IPS-20b (cell line): ENCODE measurements at regions not wholly inside any gene's neighbourhood (a gene's known extent, or its start where the extent isn't known, plus 50 kb on each side); places are given as distances from the start of the nearest gene placed in this dataset.

Source experiments
- H3K27ac ChIP-seq: one replicate; pipeline ENCODE4 v1.5.1; 2013; ENCODE audit warnings: low read length
- H3K27me3 ChIP-seq: 2 replicates; pipeline ENCODE4 v1.6.1; 2013; ENCODE audit warnings: mild to moderate bottlenecking, low read length, inconsistent platforms; ENCODE audit not compliant: insufficient read depth
- H3K36me3 ChIP-seq: 2 replicates; pipeline ENCODE4 v1.6.1; 2013; ENCODE audit warnings: low read depth, mild to moderate bottlenecking, inconsistent platforms, low read length, moderate library complexity; ENCODE audit not compliant: insufficient read depth
- H3K4me1 ChIP-seq: 2 replicates; pipeline ENCODE4 v1.6.1; 2013; ENCODE audit warnings: mild to moderate bottlenecking, control low read depth, inconsistent platforms, low read length, moderate library complexity; ENCODE audit not compliant: insufficient read depth
- H3K4me3 ChIP-seq: 2 replicates; pipeline ENCODE4 v1.5.1; 2013; ENCODE audit warnings: mild to moderate bottlenecking, low read length, inconsistent platforms
- H3K9ac ChIP-seq: 2 replicates; pipeline ENCODE4 v1.6.1; 2013; ENCODE audit warnings: low read depth, mild to moderate bottlenecking, inconsistent platforms, low read length, moderate library complexity
- H3K9me3 ChIP-seq: 2 replicates; pipeline ENCODE4 v1.6.1; 2013; ENCODE audit warnings: mild to moderate bottlenecking, low read depth, low read length, inconsistent platforms; ENCODE audit not compliant: insufficient read depth

DNA sequence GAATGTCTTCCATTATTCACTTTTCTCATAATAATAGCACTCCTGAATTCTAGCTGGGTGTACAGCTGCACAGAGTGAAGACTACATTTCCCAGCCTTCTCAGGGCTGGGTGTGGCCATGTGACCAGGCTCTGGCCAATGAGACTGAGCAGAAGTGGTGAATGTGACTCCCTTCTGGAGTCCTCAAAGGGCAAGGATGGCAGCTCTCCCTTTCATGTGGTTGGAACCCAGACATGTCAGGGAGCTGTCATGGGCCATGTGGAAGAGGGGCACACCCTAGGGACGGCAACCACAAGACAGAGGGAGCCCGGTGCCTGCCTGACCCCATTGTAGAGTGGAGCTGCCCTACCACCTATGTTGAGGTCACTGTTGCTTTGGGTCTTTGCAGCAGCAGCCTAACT is 312.8 kb upstream of the SULF2 start:
- Histone ChIP-seq H3K9ac (no peak overlapping the region), H3K4me3 (no peak overlapping the region), H3K27me3 (no peaks in the 10 kb centered on the region), H3K36me3 (no peaks in the 10 kb centered on the region), H3K27ac (no peak overlapping the region), H3K4me1 (no peaks in the 10 kb centered on the region), H3K9me3 (no peaks in the 10 kb centered on the region)

DNA sequence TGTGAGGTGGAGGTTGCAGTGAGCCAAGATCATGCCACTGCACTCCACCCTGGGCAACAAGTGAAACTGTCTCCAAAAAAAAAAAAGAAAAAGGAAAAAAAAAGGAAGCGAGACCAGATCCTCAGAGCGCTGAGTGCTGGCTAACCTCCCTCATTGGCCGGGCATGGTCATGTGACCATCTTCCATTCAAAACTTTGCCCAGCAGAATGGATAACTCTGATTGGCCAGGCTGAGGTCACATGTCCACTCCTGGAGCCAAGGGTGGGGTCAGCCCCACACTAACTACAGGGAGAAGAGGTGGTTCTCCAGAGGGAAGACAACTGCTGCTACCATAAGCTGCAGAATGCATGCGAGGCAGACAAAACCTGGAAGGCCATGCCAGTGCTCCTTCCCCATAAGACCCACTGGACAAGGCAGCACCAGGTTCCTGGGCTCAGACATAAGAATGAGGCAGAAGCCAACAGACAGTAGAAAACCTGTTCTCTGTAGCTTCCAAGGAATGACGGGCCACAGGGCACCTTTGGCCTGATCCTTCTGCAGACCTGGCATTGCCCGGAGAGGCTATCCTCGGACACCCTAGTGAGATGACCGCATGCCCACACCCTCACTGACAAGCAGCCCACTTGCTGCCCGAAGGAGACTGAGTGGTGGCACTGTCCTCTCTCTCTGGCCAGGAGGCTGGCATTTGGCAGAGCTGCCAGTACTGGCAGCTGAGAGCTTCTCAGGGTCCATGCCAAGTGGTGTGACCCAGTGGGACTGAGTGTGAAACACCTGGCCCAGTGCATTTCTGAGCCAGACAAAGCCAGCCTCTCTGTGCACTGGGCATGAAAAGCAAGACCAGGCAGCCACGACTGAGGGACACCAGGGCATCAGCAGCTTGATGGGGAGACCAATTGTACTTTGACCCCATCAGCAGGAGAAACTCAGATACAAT is 311.9 kb upstream of the SULF2 start:
- H3K9me3 ChIP-seq: no peaks in the 10 kb centered on the region
- H3K4me3 ChIP-seq: no peak overlapping the region
- no peaks in the 10 kb centered on the region for H3K27me3 ChIP-seq
- H3K36me3 ChIP-seq: no peaks in the 10 kb centered on the region
- no peak overlapping the region for H3K27ac ChIP-seq
- no peak overlapping the region for H3K9ac ChIP-seq
- no peaks in the 10 kb centered on the region for H3K4me1 ChIP-seq

DNA sequence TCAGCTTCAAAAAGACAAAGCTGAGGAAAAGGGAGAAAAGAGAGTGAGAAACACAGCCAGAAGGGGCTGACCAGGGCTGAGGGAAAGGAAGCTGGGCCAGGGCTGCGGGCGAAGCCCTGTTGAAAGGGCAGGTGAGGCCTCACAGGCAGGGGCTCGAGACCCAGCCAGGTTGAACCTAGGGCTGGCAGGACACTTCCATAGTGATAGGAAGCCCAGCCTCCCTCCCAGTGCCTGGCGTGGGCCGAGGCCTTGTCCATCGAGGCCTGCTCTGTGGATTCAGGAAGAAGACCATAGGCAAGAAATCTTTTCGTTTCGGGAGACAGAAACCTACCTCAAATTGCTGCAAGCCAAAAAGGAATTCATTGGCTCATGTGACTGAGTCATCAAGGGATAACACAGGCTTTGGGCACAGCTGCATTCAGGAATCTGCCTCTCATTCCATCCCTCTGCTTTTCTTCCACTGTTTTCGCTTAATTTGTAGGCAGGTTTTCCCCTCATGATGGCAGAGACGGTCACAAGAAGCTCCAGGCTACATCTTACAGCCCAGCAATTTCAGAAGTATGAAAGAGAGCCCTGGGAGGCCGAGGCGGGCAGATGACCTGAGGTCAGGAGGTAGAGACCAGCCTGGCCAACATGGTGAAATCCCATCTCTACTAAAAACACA is 311.1 kb upstream of the SULF2 start:
- Histone ChIP-seq H3K9me3 (no peaks in the 10 kb centered on the region), H3K27ac (no peak overlapping the region), H3K27me3 (no peaks in the 10 kb centered on the region), H3K4me1 (no peaks in the 10 kb centered on the region), H3K4me3 (no peak overlapping the region), H3K9ac (no peak overlapping the region), H3K36me3 (no peaks in the 10 kb centered on the region)

DNA sequence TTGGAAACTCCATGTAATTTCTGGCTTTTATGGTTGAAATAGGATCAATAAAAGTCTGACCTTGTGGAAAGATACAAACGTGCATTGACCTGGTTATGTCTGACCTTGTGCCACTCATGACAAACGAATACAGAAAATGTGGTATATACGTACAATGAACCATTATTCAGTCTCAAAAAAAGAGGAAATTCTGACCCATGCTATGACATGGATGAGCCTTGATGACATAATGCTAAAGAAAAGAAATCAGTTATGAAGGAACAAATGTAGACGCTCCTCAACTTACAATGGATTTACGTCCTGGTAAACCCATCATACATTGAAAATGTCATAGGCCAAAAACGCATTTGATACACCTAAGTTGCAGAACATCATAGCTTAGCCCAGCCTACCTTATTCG is 309.7 kb upstream of the SULF2 start:
- Histone ChIP-seq H3K9ac (no peak overlapping the region), H3K9me3 (no peaks in the 10 kb centered on the region), H3K4me1 (no peaks in the 10 kb centered on the region), H3K27me3 (no peaks in the 10 kb centered on the region), H3K27ac (no peak overlapping the region), H3K4me3 (no peak overlapping the region), H3K36me3 (no peaks in the 10 kb centered on the region)

DNA sequence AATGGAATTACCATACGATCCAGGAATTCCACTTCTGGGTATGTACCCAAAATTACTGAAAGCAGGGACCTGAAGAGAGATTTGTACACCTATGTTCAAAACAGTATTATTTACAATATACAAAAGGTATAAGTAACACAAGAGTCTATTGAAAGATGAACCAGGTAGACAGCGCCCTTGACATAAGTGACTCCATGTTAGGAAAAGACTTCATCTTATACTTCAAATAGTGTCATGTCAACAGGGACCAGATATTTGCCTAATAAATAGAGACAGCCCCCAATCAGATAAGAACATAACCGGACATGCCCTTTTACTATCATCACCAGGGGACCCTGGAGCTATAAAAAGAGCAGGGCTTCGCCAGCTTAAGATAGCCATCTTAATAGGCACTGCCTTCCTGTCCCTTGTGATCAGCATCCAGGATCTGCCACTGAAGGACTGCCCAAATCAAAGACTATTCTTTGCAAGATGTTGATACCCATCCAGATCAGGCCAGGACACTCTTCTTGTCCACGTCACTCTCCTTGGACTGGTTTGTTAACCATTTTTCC is 309.0 kb upstream of the SULF2 start:
- Histone ChIP-seq H3K9me3 (no peaks in the 10 kb centered on the region), H3K9ac (no peak overlapping the region), H3K27me3 (no peaks in the 10 kb centered on the region), H3K27ac (no peak overlapping the region), H3K4me3 (no peak overlapping the region), H3K36me3 (no peaks in the 10 kb centered on the region), H3K4me1 (no peaks in the 10 kb centered on the region)

DNA sequence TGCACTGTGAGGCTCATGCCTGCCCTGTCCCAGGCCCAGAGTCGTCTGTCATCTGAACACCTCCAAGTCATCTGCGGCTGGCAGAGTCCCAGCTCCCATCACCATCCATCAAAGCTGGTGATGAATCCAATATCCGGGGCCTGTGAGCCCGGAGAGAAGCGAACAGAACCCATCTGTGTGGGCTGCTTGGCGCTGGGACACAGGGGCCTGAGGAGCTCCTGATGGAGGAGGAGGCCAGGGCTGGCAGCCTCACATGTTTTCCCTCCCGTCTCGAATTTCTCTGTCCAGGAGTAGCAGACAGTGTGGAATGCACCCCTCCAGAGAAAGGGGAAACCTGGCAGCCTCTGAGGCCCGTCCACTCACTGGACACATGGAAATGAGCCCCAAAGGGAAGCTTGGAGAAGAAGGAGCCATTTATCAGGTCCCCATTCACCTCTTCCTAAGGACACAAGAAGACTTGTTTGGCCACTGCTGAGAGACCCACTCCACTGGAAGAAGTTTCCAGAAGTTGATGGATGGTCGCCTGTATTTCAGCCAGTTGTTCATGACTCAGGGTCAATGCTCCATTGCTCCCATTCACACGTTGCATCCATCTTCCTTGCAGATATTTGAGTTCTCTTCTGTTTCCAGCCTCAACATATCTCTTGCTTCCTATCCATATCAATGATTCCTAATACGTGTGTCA is 307.5 kb upstream of the SULF2 start:
- H3K27ac ChIP-seq: no peak overlapping the region
- no peaks in the 10 kb centered on the region for H3K36me3 ChIP-seq
- no peaks in the 10 kb centered on the region for H3K4me1 ChIP-seq
- no peaks in the 10 kb centered on the region for H3K9me3 ChIP-seq
- no peak overlapping the region for H3K9ac ChIP-seq
- H3K27me3 ChIP-seq: no peaks in the 10 kb centered on the region
- no peak overlapping the region for H3K4me3 ChIP-seq

DNA sequence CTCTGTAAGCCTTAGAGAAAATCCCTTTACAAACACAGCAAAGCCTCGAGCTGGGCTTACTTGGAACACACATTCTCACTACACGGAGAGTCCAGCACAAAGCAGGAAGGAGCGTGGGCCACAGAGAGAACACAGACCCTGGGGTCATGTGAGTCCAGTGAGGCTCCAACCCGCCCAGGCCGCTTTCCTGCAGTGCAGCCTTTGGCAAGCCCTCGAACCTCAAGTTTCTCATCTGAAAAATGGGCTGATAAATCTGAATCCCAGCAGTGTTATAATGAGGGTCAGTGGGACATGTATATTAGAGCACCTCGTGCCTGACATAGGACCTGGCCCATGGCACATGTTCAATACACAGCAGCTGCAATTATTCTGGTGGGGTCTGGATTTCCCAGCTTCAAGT is 305.5 kb upstream of the SULF2 start:
- H3K27me3 ChIP-seq: no peaks in the 10 kb centered on the region
- no peak overlapping the region for H3K9ac ChIP-seq
- no peaks in the 10 kb centered on the region for H3K36me3 ChIP-seq
- no peaks in the 10 kb centered on the region for H3K4me1 ChIP-seq
- no peak overlapping the region for H3K4me3 ChIP-seq
- H3K27ac ChIP-seq: no peak overlapping the region
- H3K9me3 ChIP-seq: no peaks in the 10 kb centered on the region

DNA sequence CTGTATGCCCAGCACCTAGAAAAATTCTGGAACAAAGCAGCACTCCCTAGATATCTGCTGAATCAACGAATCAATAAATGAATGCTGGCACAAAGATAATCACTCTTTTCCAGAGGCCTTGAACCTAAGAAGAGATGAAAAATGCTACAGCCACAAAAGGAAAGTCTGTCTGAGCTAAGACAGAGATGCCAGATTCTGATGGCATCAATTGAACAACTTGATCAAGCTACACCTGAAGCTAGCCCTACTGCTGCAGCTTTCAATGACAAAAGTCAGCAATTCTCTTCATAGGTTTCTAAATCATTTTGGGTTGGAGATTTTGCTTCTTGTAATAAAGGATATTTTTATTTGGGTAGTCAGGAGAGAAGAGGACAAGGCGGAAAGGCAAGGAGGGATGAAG is 305.0 kb upstream of the SULF2 start:
- no peaks in the 10 kb centered on the region for H3K36me3 ChIP-seq
- H3K4me3 ChIP-seq: no peak overlapping the region
- no peaks in the 10 kb centered on the region for H3K4me1 ChIP-seq
- H3K9me3 ChIP-seq: no peaks in the 10 kb centered on the region
- H3K9ac ChIP-seq: no peak overlapping the region
- H3K27me3 ChIP-seq: no peaks in the 10 kb centered on the region
- H3K27ac ChIP-seq: no peak overlapping the region

DNA sequence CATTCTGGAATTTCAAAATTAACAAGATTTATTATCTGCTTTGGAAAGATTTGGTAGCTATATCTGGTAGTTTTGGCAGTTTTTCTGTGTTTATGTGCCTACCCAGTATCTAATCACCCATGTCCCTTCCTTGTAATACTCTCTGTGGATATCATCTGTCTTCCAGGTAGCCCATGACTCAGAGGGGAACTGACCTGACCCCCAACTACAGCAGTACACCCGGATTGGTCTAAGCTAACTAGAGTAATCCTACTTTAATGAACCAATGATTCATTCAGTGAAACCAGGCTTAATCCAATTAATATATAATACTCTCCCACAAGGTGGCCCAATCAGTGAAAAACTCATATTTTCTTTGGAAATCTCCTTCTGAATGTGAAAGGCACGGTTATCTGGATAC is 295.3 kb upstream of the SULF2 start:
- no peak overlapping the region for H3K9ac ChIP-seq
- no peaks in the 10 kb centered on the region for H3K27me3 ChIP-seq
- peaks cover 10% of the 10 kb centered on the region for H3K9me3 ChIP-seq
- H3K27ac ChIP-seq: no peak overlapping the region
- H3K4me1 ChIP-seq: no peaks in the 10 kb centered on the region
- H3K36me3 ChIP-seq: no peaks in the 10 kb centered on the region
- H3K4me3 ChIP-seq: no peak overlapping the region

DNA sequence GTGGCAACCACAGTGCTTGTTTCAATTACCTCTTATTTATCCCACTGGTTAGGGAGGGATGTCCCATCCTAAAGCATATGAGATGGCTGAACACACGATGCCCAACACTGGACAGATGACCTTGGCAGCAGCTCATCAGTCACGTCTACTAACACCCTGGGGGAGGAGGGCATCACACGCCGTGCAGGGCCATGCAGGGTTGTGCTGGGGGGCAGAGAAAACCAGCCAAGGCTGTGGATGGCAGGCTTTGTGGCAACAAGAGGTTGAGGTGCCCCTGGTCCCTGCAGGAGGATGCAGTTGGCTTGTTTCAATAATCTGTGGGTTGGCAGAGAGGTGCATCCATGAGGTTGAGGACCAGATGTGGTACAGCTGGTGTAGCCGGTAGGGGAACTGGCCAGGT is 293.7 kb upstream of the SULF2 start:
- Histone ChIP-seq H3K4me3 (no peak overlapping the region), H3K4me1 (no peaks in the 10 kb centered on the region), H3K9ac (no peak overlapping the region), H3K36me3 (no peaks in the 10 kb centered on the region), H3K27me3 (no peaks in the 10 kb centered on the region), H3K27ac (no peak overlapping the region), H3K9me3 (peaks cover 3% of the 10 kb centered on the region)

DNA sequence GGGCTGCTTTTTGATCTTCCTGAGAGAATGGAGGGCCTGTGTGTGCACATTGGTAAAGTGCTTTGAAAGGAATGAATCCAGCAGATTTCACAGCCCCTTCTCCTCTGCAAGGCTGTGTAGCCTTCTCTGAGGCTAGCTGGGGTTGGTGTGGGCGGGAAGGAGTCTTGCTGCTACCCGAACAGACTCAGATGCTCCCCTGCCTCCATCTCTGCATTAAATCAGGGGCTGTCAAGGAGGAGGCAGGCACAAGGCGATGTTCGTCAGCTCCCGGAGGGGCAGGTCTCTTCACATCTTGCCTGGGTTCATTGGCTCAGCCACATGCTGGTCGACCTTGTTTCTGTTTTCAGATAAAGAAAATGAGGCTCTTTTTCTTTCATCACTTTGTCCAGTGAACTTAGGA is 291.5 kb upstream of the SULF2 start:
- H3K4me3 ChIP-seq: no peak overlapping the region
- H3K9ac ChIP-seq: no peak overlapping the region
- no peaks in the 10 kb centered on the region for H3K36me3 ChIP-seq
- H3K27ac ChIP-seq: no peak overlapping the region
- no peaks in the 10 kb centered on the region for H3K4me1 ChIP-seq
- H3K27me3 ChIP-seq: no peaks in the 10 kb centered on the region
- H3K9me3 ChIP-seq: no peaks in the 10 kb centered on the region; the same call in 1 of the 2 replicates
